ENCODE measurements at regions not wholly inside any gene's neighbourhood (a gene's known extent, or its start where the extent isn't known, plus 50 kb on each side); places are given as distances from the start of the nearest gene placed in this dataset.

GRCh38 chr18:53944721-53945120 is 279.7 kb downstream of the MBD2 start:
- DNase-seq (ENCODE audit: missing footprints) (no peak), ATAC-seq (no peak)
- intact Hi-C loops (cut with DNase I) = loop anchor here (10.0 kb wide), 1 partner anchor 60 kb away; no protein-coding TSS in a partner anchor

GRCh38 chr18:53943326-53943860 is 281.1 kb downstream of the MBD2 start:
- ATAC-seq (no peak), DNase-seq (ENCODE audit: missing footprints) (no peak)
- intact Hi-C loops (cut with DNase I) = loop anchor here (10.0 kb wide), 1 partner anchor 59 kb away; no protein-coding TSS in a partner anchor

GRCh38 chr18:53941601-53942338 is 282.7 kb downstream of the MBD2 start:
- no peak for DNase-seq (ENCODE audit: missing footprints)
- intact Hi-C loops (cut with DNase I) = loop anchor here (10.0 kb wide), 1 partner anchor 57 kb away; no protein-coding TSS in a partner anchor
- ATAC-seq = no peak

GRCh38 chr18:53937037-53937436 is 287.4 kb downstream of the MBD2 start:
- DNase-seq (ENCODE audit: missing footprints) (no peak), ATAC-seq (no peak)
- intact Hi-C loops (cut with DNase I) = no loop called here

GRCh38 chr18:53935803-53936202 is 288.7 kb downstream of the MBD2 start:
- no peak for ATAC-seq
- no peak for DNase-seq (ENCODE audit: missing footprints)
- intact Hi-C loops (cut with DNase I) = no loop called here

- intact Hi-C loops (cut with DNase I) = no loop called here
- DNase-seq (ENCODE audit: missing footprints) (no peak), ATAC-seq (no peak)
These were observed 289.1 kb downstream of the MBD2 start for GRCh38 chr18:53935399-53935798.

- DNase-seq (ENCODE audit: missing footprints) = no peak
- ATAC-seq = no peak
- intact Hi-C loops (cut with DNase I) = no loop called here
These were observed 304.0 kb downstream of the MBD2 start for GRCh38 chr18:53920312-53921075.

- ATAC-seq = no peak
- intact Hi-C loops (cut with DNase I) = no loop called here
- no peak for DNase-seq (ENCODE audit: missing footprints)
These were observed 306.4 kb downstream of the MBD2 start for GRCh38 chr18:53918091-53918490.

GRCh38 chr18:53911200-53911599 is 313.3 kb downstream of the MBD2 start:
- DNase-seq (ENCODE audit: missing footprints) = no peak
- intact Hi-C loops (cut with DNase I) = no loop called here
- ATAC-seq = no peak

GRCh38 chr18:53909668-53910067 is 314.8 kb downstream of the MBD2 start:
- intact Hi-C loops (cut with DNase I) = loop anchor here (5.0 kb wide), 1 partner anchor 123 kb away; no protein-coding TSS in a partner anchor
- no peak for DNase-seq (ENCODE audit: missing footprints)
- ATAC-seq = no peak

- intact Hi-C loops (cut with DNase I) = loop anchor here (5.0 kb wide), 1 partner anchor 124 kb away; no protein-coding TSS in a partner anchor
- DNase-seq (ENCODE audit: missing footprints) (no peak), ATAC-seq (no peak)
These were observed 316.5 kb downstream of the MBD2 start for GRCh38 chr18:53907921-53908320.

GRCh38 chr18:53906681-53907080 is 317.8 kb downstream of the MBD2 start:
- intact Hi-C loops (cut with DNase I) = loop anchor here (5.0 kb wide), 1 partner anchor 126 kb away; no protein-coding TSS in a partner anchor
- DNase-seq (ENCODE audit: missing footprints) = no peak
- peak; percentile 90 for ATAC-seq

- intact Hi-C loops (cut with DNase I) = no loop called here
- ATAC-seq = no peak
- DNase-seq (ENCODE audit: missing footprints) = no peak
These were observed 329.6 kb downstream of the MBD2 start for GRCh38 chr18:53894675-53895442.

GRCh38 chr18:53887447-53887846 is 337.0 kb downstream of the MBD2 start:
- DNase-seq (ENCODE audit: missing footprints) (no peak), ATAC-seq (no peak)
- intact Hi-C loops (cut with DNase I) = loop anchor here (10.0 kb wide), 1 partner anchor 57 kb away; no protein-coding TSS in a partner anchor

GRCh38 chr18:53886058-53886457 is 338.4 kb downstream of the MBD2 start:
- intact Hi-C loops (cut with DNase I) = loop anchor here (10.0 kb wide), 1 partner anchor 59 kb away; no protein-coding TSS in a partner anchor
- ATAC-seq (no peak), DNase-seq (ENCODE audit: missing footprints) (no peak)

GRCh38 chr18:53883771-53884170 is 340.7 kb downstream of the MBD2 start:
- intact Hi-C loops (cut with DNase I) = loop anchor here (10.0 kb wide), 1 partner anchor 61 kb away; no protein-coding TSS in a partner anchor
- ATAC-seq (no peak), DNase-seq (ENCODE audit: missing footprints) (no peak)

- intact Hi-C loops (cut with DNase I) = no loop called here
- no peak for ATAC-seq
- DNase-seq (ENCODE audit: missing footprints) = no peak
These were observed 350.4 kb downstream of the MBD2 start for GRCh38 chr18:53874103-53874502.

GRCh38 chr18:53864770-53865169 is 359.7 kb downstream of the MBD2 start:
- no peak for ATAC-seq
- no peak for DNase-seq (ENCODE audit: missing footprints)
- intact Hi-C loops (cut with DNase I) = no loop called here

GRCh38 chr18:53862921-53863320 is 361.5 kb downstream of the MBD2 start:
- intact Hi-C loops (cut with DNase I) = no loop called here
- peak; percentile 73 for ATAC-seq

More at GRCh38 chr18:53862921-53863320, 361.5 kb downstream of the MBD2 start:
- no peak for DNase-seq (ENCODE audit: missing footprints)
